GM19397 (cell line): ENCODE measurements at regions not wholly inside any gene's neighbourhood (a gene's known extent, or its start where the extent isn't known, plus 50 kb on each side); places are given as distances from the start of the nearest gene placed in this dataset.
"Not testable (repeated sequence)": the region's sequence is repeated elsewhere in the genome, so short reads cannot be mapped to it uniquely, and the experiment has no call there.

ENCODE experiments used
- ATAC-seq: cut with Tn5 transposase; IDR thresholded peaks from one replicate; pipeline ENCODE4 v1.9.1; 2021; ENCODE audit warnings: mild to moderate bottlenecking, moderate library complexity; ENCODE audit not compliant: unreplicated experiment

GRCh38 chr4:66339007-66339406, 668.7 kb upstream of the EPHA5 start:
- ATAC-seq: no peak

GRCh38 chr4:66331761-66332160, 661.5 kb upstream of the EPHA5 start:
- no peak for ATAC-seq

GRCh38 chr4:66330125-66330524, 659.8 kb upstream of the EPHA5 start:
- ATAC-seq: no peak

GRCh38 chr4:66328803-66329574, 658.7 kb upstream of the EPHA5 start:
- ATAC-seq: no peak

- no peak for ATAC-seq
Observed at GRCh38 chr4:66307641-66308438, 637.6 kb upstream of the EPHA5 start.

- no peak for ATAC-seq
Observed at GRCh38 chr4:66300336-66300934, 630.1 kb upstream of the EPHA5 start.

GRCh38 chr4:66298569-66298968, 628.3 kb upstream of the EPHA5 start:
- ATAC-seq: no peak

- no peak for ATAC-seq
Observed at GRCh38 chr4:66297703-66298102, 627.4 kb upstream of the EPHA5 start.

- no peak for ATAC-seq
Observed at GRCh38 chr4:66294638-66295037, 624.3 kb upstream of the EPHA5 start.

GRCh38 chr4:66284991-66285451, 614.7 kb upstream of the EPHA5 start:
- no peak for ATAC-seq

- ATAC-seq: no peak
Observed at GRCh38 chr4:66279084-66279483, 608.8 kb upstream of the EPHA5 start.

- no peak for ATAC-seq
Observed at GRCh38 chr4:66275411-66276038, 605.2 kb upstream of the EPHA5 start.

- ATAC-seq: no peak
Observed at GRCh38 chr4:66273110-66273509, 602.8 kb upstream of the EPHA5 start.

GRCh38 chr4:66270356-66270755, 600.1 kb upstream of the EPHA5 start:
- ATAC-seq: not testable (repeated sequence)

- ATAC-seq: not testable (repeated sequence)
Observed at GRCh38 chr4:66266554-66266953, 596.3 kb upstream of the EPHA5 start.

- ATAC-seq: no peak
Observed at GRCh38 chr4:66266035-66266434, 595.7 kb upstream of the EPHA5 start.

- no peak for ATAC-seq
Observed at GRCh38 chr4:66252291-66252690, 582.0 kb upstream of the EPHA5 start.

- ATAC-seq: no peak
Observed at GRCh38 chr4:66246643-66247042, 576.4 kb upstream of the EPHA5 start.

- ATAC-seq: no peak
Observed at GRCh38 chr4:66235876-66236275, 565.6 kb upstream of the EPHA5 start.

GRCh38 chr4:66229885-66230284, 559.6 kb upstream of the EPHA5 start:
- ATAC-seq: no peak

- no peak for ATAC-seq
Observed at GRCh38 chr4:66225539-66225938, 555.2 kb upstream of the EPHA5 start.
